ENCODE measurements at regions not wholly inside any gene's neighbourhood (a gene's known extent, or its start where the extent isn't known, plus 50 kb on each side); places are given as distances from the start of the nearest gene placed in this dataset.
"Not testable (repeated sequence)": the region's sequence is repeated elsewhere in the genome, so short reads cannot be mapped to it uniquely, and the experiment has no call there.

DNA sequence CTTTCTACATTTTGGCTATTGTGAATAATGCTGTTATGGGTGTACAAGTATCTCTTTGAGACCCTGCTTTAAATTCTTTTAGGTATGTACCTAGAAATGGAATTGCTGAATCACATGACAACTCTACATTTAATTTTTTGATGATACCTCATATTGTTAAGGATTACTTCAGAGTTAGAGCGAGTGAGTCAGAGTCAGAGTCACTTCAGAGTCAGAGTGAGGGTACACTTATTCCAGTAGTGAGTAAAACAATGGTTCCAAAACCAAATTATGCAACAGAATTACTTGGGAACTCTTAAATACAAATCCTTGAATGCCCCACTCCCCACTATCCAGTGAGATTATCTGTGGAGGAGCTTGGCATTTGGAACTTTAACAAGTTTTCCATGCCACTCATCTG is 50.3 kb upstream of the SNRK start:
- DNase-seq (ENCODE audit: low spot score): no peak

DNA sequence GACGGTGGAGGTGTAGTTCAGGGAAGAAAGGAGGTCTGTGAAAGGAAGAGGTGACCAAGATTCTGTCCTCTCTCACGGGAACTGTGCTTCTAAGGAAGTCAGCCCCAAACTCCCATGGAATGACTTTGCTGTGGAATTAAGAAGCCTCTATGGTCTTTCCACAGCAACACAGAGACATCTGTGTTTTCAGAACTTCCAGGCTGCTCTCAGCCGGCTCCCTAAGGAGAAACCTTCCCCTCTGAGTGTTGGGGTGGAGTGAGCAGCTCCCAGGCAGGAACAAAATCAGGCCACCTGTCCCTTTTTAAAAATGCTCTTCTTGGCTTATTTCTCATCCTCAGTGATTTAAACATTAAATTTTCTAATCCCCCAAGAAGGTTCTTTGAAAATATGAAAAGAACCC is 53.3 kb upstream of the SNRK start:
- no peak for DNase-seq (ENCODE audit: low spot score)

DNA sequence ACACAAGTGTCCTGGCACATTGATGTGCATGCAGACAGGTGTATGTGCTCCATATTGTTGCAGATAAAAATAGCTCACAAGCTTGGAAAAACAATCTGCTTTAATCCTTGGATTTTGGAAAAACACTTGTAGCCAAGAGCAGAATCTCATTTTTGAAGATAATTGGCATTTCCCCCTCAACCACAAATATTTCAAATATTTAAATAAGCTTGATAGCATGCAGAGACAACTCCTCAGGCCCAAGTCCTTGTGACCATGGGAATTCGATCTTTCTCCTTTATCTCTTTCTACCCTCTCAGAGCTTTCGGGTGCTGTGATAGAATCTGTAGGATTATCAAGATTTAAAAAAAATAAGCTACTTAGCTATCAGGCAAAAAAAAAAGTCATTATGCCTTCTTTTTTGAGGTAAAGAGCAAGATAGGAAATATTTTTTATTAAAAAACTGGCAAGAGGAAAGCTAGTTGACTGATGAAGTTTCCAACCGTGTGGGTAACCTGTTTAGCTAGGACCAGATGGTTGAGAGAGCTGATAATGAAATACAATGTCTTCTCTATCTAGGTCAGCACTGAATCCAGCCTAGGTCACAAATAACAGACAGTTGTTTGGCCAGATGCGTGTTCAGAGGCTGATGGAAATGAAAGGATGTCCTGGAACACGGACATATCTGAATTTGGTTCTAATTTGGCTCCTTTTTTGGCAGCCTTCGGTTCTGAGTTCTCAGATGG is 54.9 kb upstream of the SNRK start:
- DNase-seq (ENCODE audit: low spot score): no peak

GRCh38 chr3:43229865-43230264 is 56.5 kb upstream of the SNRK start:
- DNase-seq (ENCODE audit: low spot score): not testable (repeated sequence)

- DNase-seq (ENCODE audit: low spot score): not testable (repeated sequence)
These were observed 58.7 kb upstream of the SNRK start for GRCh38 chr3:43227685-43228084.

- DNase-seq (ENCODE audit: low spot score): no peak
These were observed 61.8 kb upstream of the SNRK start for GRCh38 chr3:43224405-43225073.

GRCh38 chr3:43223670-43224364 is 62.5 kb upstream of the SNRK start:
- DNase-seq (ENCODE audit: low spot score): no peak

GRCh38 chr3:43222590-43222989 is 63.8 kb upstream of the SNRK start:
- DNase-seq (ENCODE audit: low spot score): no peak

DNA sequence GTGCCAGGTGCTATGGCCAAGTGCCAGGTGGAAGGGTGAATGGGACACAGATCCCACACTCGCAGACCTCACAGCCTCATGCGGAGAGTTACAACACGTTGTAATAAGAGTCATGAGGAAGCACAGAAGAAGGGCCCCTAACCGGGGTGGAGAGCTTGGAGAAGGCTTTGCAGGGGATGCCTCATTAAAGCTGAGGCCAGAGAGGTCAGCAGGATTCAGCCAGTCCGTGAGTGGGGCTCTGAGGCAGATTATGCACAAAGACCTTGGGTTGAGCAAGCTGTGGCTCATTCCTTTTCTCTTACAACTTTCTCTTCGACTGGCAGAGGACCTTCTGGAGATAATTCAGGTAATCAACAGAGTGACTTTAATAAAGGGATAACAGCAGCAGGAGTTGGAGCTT is 65.3 kb upstream of the SNRK start:
- no peak for DNase-seq (ENCODE audit: low spot score)

- no peak for DNase-seq (ENCODE audit: low spot score)
These were observed 66.7 kb upstream of the SNRK start for GRCh38 chr3:43219616-43220015.

- DNase-seq (ENCODE audit: low spot score): no peak
These were observed 67.4 kb upstream of the SNRK start for GRCh38 chr3:43218921-43219320.

- DNase-seq (ENCODE audit: low spot score): no peak
These were observed 68.2 kb upstream of the SNRK start for GRCh38 chr3:43218156-43218555.

DNA sequence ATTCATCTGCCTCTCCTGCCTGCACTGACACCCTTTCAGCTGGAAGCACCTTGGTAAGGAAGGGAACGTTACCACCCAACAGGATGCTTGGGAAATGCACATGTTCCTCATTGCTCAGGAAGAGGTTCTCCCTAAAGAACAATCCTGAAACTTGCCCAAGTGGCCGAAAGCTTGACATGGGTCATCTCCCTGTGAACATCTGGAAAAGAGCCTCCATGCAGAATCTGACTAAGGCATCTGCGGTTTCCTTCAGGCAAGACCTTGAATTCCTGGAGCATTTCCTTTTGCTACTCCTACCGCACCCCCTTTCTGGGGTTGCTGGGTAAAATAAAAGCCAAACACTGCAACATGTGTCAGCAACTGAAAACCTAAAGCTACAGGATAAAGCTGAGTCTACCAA is 68.7 kb upstream of the SNRK start:
- no peak for DNase-seq (ENCODE audit: low spot score)

- no peak for DNase-seq (ENCODE audit: low spot score)
These were observed 69.1 kb upstream of the SNRK start for GRCh38 chr3:43217206-43217605.

- no peak for DNase-seq (ENCODE audit: low spot score)
These were observed 70.6 kb upstream of the SNRK start for GRCh38 chr3:43215663-43216275.

DNA sequence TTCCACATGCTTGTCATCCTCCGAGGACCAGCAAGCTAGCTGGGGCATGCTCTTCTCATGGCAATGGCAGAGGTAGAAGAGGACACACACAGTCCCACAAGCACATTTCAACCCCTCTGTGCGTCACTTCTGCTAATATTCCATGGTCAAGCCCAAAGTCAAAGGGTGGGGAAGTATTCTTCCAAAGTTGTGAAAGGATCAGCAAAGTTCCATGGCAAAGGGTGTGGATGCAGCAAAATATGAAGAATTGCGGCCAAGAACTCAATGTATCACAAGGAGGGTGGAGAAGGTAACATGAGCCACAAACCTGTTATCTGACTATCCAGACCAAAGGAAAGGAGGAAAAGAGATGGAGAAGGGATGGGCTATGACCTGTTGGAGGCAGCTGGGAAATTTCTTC is 71.2 kb upstream of the SNRK start:
- DNase-seq (ENCODE audit: low spot score): no peak

GRCh38 chr3:43214616-43215015 is 71.7 kb upstream of the SNRK start:
- no peak for DNase-seq (ENCODE audit: low spot score)

GRCh38 chr3:43213631-43214030 is 72.7 kb upstream of the SNRK start:
- no peak for DNase-seq (ENCODE audit: low spot score)

DNA sequence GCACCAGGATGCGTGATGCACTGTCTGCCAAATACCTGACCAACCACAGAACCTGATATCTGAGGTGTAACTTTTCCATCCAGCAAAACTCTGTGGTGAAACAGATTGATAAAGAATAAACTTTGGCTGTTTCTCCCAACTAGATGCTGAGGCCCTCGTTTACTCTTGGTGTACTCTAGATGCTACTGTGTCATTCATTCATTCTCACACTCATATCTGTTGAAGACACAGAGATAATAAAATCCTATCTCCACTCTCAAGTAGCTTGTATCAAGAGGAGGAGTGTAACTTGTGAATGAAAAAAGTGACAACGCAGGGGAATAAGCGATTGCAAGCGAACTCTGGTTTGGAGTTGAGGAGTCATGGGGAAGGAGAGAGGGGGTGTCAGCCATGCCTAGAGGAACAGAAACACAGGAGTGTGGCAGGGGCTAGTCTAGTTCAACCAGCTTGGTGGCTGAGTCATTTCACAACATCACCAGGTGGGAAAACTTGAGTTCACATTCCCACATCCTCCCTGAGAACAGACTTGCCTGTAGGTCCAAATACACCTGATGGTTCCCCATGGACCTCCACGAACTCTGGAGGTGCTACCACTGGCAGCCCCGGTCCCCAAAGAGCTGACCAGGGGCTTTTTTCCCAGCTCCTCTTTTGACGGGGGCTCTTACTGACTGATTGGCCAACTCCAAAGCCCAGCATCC is 73.3 kb upstream of the SNRK start:
- DNase-seq (ENCODE audit: low spot score): no peak

DNA sequence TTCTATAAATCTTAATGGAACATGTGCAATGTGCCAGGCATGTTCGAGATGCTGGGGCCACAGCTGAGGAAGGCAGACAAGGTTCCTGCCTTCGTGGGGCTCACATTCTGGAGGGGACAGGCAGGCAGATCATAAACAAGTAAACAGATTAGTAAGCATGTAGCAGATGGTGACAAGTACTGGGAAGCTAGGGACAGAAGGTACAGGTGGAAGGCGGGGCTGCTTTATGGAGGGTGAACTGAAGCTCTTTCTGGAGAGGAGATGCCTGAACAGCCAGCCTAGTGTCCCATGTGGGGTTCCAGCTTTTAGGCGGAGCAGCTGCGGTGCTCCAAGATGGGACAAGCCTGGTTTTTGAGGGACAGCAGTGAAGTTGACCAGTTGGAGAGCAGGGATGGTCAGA is 74.7 kb upstream of the SNRK start:
- DNase-seq (ENCODE audit: low spot score): no peak

- DNase-seq (ENCODE audit: low spot score): no peak
These were observed 76.0 kb upstream of the SNRK start for GRCh38 chr3:43210049-43211027.

Measured in HuH-7.5 (cell line).